ENCODE measurements at regions not wholly inside any gene's neighbourhood (a gene's known extent, or its start where the extent isn't known, plus 50 kb on each side); places are given as distances from the start of the nearest gene placed in this dataset.

GRCh38 chr2:4576075-4576474 lies 872.7 kb downstream of the DCDC2C start:
- Histone ChIP-seq H3K4me3 (ENCODE audit: low read depth, low read length) (no peak overlapping the region), H3K36me3 (ENCODE audit: control insufficient read depth, insufficient read depth, low read length) (no peaks in the 10 kb centered on the region), H3K4me2 (ENCODE audit: low read length) (no peak overlapping the region), H3K9me3 (ENCODE audit: control insufficient read depth, low read length) (no peaks in the 10 kb centered on the region), H3K27ac (no peak overlapping the region), H3K27me3 (ENCODE audit: control insufficient read depth, insufficient read depth, low read length) (no peaks in the 10 kb centered on the region), H2AFZ (no peak overlapping the region), H3K4me1 (no peaks in the 10 kb centered on the region), H3K9ac (no peak overlapping the region), H3K79me2 (no peaks in the 10 kb centered on the region)
- TF ChIP-seq CTCF (IDR thresholded peaks at IDR 0.05): no peak

- Histone ChIP-seq H3K4me2 (ENCODE audit: low read length) (no peak overlapping the region), H3K9me3 (ENCODE audit: control insufficient read depth, low read length) (no peaks in the 10 kb centered on the region), H3K27ac (no peak overlapping the region), H3K79me2 (no peaks in the 10 kb centered on the region), H3K9ac (no peak overlapping the region), H3K4me1 (no peaks in the 10 kb centered on the region), H3K36me3 (ENCODE audit: control insufficient read depth, insufficient read depth, low read length) (no peaks in the 10 kb centered on the region), H3K27me3 (ENCODE audit: control insufficient read depth, insufficient read depth, low read length) (no peaks in the 10 kb centered on the region), H2AFZ (no peak overlapping the region), H3K4me3 (ENCODE audit: low read depth, low read length) (no peak overlapping the region)
- TF ChIP-seq CTCF (IDR thresholded peaks at IDR 0.05): no peak
These were observed 876.6 kb downstream of the DCDC2C start for GRCh38 chr2:4579977-4580376.

GRCh38 chr2:4585057-4585635 lies 881.8 kb downstream of the DCDC2C start:
- no peak overlapping the region for H3K4me2 ChIP-seq (ENCODE audit: low read length)
- TF ChIP-seq CTCF (IDR thresholded peaks at IDR 0.05): no peak
- no peaks in the 10 kb centered on the region for H3K4me1 ChIP-seq
- no peaks in the 10 kb centered on the region for H3K27me3 ChIP-seq (ENCODE audit: control insufficient read depth, insufficient read depth, low read length)
- H3K79me2 ChIP-seq: no peaks in the 10 kb centered on the region
- no peak overlapping the region for H3K9ac ChIP-seq
- H3K27ac ChIP-seq: no peak overlapping the region
- no peak overlapping the region for H3K4me3 ChIP-seq (ENCODE audit: low read depth, low read length)
- no peaks in the 10 kb centered on the region for H3K9me3 ChIP-seq (ENCODE audit: control insufficient read depth, low read length)
- no peaks in the 10 kb centered on the region for H3K36me3 ChIP-seq (ENCODE audit: control insufficient read depth, insufficient read depth, low read length)
- H2AFZ ChIP-seq: no peak overlapping the region

GRCh38 chr2:4588606-4589005 lies 885.2 kb downstream of the DCDC2C start:
- Histone ChIP-seq H3K4me1 (no peaks in the 10 kb centered on the region), H3K27me3 (ENCODE audit: control insufficient read depth, insufficient read depth, low read length) (no peaks in the 10 kb centered on the region), H3K36me3 (ENCODE audit: control insufficient read depth, insufficient read depth, low read length) (no peaks in the 10 kb centered on the region), H2AFZ (no peak overlapping the region), H3K4me3 (ENCODE audit: low read depth, low read length) (no peak overlapping the region), H3K4me2 (ENCODE audit: low read length) (no peak overlapping the region), H3K9me3 (ENCODE audit: control insufficient read depth, low read length) (no peaks in the 10 kb centered on the region), H3K9ac (no peak overlapping the region), H3K79me2 (no peaks in the 10 kb centered on the region), H3K27ac (no peak overlapping the region)
- TF ChIP-seq CTCF (IDR thresholded peaks at IDR 0.05): no peak

- H3K9me3 ChIP-seq (ENCODE audit: control insufficient read depth, low read length): no peaks in the 10 kb centered on the region
- no peak overlapping the region for H3K9ac ChIP-seq
- TF ChIP-seq CTCF (IDR thresholded peaks at IDR 0.05): no peak
- no peak overlapping the region for H3K4me2 ChIP-seq (ENCODE audit: low read length)
- H3K27ac ChIP-seq: no peak overlapping the region
- H3K27me3 ChIP-seq (ENCODE audit: control insufficient read depth, insufficient read depth, low read length): no peaks in the 10 kb centered on the region
- no peak overlapping the region for H3K4me3 ChIP-seq (ENCODE audit: low read depth, low read length)
- H3K79me2 ChIP-seq: no peaks in the 10 kb centered on the region
- H3K4me1 ChIP-seq: no peaks in the 10 kb centered on the region
- no peaks in the 10 kb centered on the region for H3K36me3 ChIP-seq (ENCODE audit: control insufficient read depth, insufficient read depth, low read length)
- H2AFZ ChIP-seq: no peak overlapping the region
These were observed 887.9 kb downstream of the DCDC2C start for GRCh38 chr2:4591261-4591660.

All from parathyroid adenoma (tissue), 2 donors.